GM04504 (cell line): ENCODE measurements at regions not wholly inside any gene's neighbourhood (a gene's known extent, or its start where the extent isn't known, plus 50 kb on each side); places are given as distances from the start of the nearest gene placed in this dataset.

Experiments
- DNase-seq: peaks from one replicate; pipeline ENCODE4 v3.0.0-alpha.2; 2012; ENCODE audit warnings: low read depth

DNA sequence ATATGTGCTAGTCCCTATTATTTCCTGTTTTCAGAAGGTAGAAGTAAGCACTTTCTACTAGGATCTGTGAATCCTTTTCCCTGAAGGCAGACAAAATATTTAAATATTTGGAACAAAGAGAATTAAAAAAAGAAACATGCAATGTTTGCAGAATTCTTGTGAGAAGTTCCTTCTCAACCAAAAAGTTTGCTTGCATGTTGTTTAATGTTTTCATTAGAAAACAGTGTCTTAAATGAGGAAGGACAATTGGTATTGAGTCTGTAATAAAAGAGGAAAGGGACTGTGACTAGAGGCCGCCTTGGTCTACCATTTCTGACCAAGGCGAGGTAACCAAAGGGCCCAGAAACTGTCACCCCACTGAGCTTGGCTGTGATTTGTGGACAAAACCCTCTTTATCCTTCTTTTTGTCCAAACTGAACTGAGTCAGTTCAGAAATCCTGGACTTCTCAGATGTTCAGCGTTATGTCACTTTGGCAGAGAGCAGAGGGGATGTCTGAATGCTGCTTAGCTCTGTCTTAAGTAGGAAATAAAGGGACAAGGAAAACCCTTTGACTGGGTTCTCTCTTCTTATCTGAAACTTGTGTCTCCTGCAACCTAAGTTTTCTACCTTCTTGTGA lies 129.8 kb upstream of the CPM start:
- DNase-seq, result no peak

DNA sequence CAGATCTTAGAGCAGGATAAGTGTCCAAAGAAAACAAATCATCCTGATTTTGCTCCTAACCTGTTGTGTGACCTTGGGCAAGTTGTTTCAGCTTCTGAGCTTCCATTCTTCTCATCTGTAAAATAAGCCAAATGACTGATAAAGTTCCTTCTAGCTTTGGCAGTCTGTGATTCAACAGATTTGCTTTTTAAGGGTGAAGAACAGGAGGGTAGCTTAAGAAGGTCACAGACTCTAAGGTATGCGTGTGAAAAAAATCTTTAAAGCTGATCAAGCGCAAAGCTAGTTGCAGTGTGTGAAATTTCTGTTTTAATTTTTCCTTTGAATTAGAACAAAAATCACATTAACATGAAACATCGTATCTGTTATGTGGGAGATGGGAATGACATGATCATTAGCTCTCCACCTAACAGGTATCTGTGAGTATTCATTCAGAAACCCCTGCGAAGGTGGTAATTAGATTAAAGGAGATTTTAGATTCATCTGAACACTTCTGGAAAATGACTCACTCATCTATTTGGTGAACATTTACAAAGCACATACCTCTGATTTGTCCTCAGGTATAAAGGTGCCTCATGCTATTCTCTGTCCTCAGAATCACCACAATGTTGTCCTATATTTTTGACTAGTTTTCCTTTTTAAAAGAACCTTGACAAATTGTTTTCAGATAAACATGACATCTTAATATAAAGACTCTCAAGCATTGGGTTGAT lies 131.9 kb upstream of the CPM start:
- DNase-seq, result no peak

- DNase-seq, result no peak
Observed at GRCh38 chr12:69065775-69066174, 132.8 kb upstream of the CPM start.

DNA sequence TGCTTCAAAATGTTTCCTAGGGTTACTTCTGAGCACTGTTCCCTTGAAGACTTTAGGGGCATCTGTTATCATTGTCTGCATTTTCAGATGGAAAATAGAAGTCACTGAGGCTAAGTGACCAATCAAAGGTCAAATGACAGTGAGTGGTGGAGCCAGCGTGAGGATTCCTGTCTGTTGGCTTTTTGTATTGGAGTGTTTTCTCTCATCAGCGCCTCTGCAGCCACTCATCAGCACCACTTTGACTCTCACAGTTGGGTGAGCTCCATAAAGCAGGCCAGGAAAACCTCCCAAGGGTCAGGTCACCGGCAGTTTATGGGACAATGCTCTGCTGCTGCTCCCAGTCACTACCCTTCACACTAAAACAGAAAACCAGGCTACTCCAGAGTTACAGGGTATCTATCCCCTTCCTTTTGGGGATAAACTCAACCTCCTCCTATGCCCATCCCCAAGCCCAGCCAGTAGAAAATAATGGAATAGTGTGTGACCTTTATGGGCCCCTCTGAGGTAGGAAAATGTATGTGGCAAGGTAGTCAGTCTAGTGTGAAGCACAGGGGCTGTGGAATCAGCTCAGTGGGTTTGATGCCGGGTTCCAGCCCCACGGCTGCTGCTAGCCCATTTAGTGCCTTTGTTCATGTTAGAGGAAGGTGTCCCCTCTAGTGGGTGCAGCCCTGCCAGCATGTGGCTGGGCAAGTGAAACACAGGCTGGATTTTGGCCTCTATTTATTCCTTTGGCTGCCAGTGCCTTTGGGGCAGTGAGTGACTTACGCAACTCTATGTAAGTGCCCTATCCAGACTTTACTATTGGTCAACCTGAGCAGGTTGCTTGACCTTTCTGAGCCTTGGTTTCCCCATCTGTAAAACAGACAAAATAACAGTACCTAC lies 133.8 kb upstream of the CPM start:
- DNase-seq, result no peak

DNA sequence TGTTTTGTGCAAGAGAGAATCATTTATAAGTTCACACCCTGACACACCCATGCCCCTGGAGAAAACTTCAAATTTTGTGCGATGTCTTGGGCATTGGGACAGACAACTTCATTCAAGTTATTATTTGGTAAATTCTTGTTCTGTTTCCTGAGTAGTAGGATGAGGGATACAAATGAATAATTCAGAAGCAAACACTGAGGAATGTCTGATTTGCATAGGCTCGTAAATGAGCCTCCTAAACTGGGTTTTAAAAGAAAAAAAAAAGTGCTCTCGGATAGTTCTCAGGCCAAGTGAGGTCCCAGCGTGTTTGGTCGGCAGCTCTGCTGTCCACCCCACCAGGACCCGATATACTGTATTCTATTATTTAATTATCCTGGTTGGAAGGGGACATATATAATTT lies 134.7 kb upstream of the CPM start:
- no peak for DNase-seq

- no peak for DNase-seq
Observed at GRCh38 chr12:69068448-69068847, 135.5 kb upstream of the CPM start.

DNA sequence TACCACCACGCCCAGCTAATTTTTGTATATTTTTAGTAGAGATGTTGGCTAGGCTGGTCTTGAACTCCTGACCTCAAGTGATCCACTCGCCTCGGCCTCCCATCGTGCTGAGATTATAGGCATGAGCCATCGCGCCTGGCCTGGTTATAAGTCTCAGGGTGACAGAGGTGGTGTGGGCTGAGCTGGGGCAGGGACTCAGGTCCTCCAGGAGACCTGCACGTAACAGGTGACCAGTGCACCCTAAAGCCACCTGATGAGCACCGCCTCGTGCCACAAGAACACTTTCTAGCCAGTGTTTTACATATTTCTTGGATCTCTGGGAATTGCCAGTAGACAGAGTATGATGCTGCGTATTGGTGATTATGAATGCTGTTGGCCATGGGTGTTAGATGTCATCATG lies 136.5 kb upstream of the CPM start:
- no peak for DNase-seq

GRCh38 chr12:69070319-69071090 lies 137.5 kb upstream of the CPM start:
- DNase-seq, result peak; percentile 53

DNA sequence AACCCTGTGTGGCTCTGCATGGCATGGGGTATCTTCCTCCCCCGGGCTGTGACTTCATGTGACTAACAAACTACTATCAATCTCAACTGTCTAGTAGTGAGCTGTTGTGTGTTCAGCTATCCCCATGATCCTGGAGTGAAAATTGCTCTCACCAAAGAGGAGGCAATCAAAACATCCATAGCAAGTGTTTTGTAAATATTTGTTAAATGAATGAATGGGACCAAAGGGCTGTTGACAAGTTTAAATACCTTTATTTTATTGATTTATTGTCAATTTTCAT lies 138.1 kb upstream of the CPM start:
- DNase-seq, result no peak

GRCh38 chr12:69073035-69073434 lies 140.1 kb upstream of the CPM start:
- DNase-seq, result no peak

DNA sequence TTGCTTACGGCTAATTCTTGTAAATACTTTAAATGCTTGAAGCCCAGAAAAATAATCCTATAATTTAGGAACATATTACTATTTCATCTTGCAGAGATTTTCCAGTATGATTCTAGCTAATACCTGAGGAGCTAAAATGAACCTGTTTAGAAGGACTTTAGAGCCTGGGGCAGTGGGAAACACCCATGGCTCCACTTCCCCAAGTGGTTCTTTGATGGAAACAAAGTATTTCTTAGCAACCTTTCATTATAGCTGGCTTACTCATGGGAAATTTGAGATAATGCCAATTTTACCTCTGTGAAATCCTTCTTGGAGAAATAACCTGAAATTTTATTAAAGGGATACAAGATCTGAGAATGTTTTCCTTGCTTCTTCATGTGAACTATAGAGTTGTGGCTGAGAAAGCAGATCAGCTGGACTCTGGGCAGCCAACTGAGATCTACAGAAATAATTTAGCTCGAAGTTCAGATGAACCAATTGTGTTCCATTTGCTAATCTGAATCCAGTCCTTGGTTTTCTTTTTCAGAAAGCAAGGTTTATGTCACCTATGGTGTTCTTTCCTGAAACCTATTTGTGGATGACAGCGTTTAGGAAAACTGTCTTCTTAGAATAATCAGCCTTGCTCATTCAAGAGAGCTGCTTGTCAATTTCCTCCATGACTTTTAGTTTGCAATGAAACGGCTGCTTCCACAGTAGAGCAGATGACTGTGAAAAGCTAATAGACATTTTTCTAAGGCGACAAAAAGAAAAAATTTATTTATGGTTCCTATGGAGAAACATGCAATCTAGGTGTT lies 141.8 kb upstream of the CPM start:
- DNase-seq, result no peak

DNA sequence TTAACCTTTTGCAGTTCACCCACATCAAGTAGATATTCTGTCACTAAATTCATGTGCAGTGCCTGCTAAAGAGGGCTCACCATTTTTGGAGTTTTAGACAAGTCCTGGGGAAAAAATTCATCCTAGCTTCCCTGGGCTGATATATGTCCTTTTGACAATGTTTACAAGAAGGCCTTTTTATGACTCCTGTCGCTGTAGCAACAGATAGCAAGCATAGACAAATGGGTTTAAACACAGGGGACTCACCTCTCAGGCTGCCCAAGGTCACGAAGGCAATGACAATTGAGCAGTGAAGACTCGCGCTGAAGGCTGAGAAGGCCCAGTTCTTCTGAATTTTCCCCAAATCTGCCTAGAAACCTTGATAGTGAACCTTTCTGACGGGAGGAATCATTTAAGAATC lies 150.7 kb upstream of the CPM start:
- DNase-seq, result no peak

DNA sequence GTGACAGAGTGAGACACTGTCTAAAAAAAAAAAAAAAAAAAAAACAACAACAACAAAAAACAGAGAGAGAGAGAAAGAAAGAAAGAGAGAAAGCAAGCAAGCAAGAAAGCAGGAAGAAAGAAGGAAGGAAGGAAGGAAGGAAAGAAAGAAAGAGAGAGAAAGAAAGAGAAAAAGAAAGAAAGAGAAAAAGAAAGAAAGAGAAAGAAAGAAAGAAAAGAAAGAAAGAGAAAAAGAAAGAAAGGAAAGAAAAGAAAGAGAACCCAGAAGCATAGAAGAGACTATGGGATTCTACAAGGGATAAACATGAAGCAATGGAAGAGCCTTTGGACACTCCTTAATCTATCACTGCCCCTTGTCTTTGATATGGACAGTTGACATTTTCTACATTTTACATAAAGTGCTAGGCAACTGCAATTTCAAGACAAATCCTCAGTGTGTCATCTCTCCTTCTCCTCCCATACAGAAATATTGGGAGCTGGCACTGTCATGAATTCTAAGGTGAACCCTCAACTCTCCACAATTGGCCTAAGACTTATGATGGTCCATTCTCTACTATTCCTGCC lies 151.9 kb upstream of the CPM start:
- no peak for DNase-seq

- DNase-seq, result no peak
Observed at GRCh38 chr12:69085852-69086251, 152.9 kb upstream of the CPM start.

DNA sequence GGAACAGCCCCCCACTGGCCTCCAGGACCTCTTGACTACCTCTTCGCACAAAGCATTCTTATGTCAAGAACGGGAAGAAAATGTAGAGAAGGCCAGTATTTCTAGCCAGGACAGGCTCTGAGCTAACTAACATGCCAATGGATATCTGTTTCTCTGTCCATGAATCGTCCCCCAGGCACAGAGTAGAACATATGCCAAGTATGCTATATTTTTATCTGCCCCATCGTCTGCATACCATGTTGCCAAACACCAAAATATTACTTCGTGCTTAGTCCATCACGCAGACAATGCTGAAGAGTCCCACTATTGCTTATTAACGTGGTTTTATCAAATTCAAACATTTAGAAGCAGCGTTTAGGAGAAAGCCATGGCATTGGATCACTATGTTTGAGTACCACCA lies 151.4 kb upstream of the CPSF6 start:
- DNase-seq, result no peak

DNA sequence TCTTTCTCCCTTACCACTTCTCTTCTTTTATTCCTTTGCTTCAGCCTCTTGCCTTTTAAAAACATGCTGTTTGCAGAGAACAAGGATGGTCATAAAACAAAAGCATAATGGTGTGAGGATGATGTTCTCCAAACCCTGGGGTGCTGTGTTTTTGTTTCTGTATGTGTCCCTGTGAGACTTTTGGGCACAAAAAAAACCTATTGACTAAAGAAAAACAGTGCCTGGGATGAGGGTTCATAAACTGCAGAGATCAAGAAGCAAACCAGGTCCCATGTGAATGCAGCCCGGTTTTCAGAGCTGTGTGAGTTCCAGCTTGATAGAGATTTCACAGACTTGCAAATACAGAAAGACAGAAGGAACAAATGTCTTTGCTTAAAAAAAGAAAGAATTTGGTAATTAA lies 148.6 kb upstream of the CPSF6 start:
- no peak for DNase-seq

GRCh38 chr12:69091442-69092017 lies 147.8 kb upstream of the CPSF6 start:
- DNase-seq, result no peak

- no peak for DNase-seq
Observed at GRCh38 chr12:69092137-69092536, 147.2 kb upstream of the CPSF6 start.

- no peak for DNase-seq
Observed at GRCh38 chr12:69094606-69095216, 144.7 kb upstream of the CPSF6 start.

- no peak for DNase-seq
Observed at GRCh38 chr12:69095765-69096477, 143.4 kb upstream of the CPSF6 start.
